ENCODE measurements at regions not wholly inside any gene's neighbourhood (a gene's known extent, or its start where the extent isn't known, plus 50 kb on each side); places are given as distances from the start of the nearest gene placed in this dataset.

- H3K4me3 ChIP-seq (ENCODE audit: low read depth, low read length) = no peak overlapping the region
- TF ChIP-seq CTCF (IDR thresholded peaks at IDR 0.05; ENCODE audit: low read depth, low read length, missing control alignments) = no peak
- DNase-seq (ENCODE audit: low read depth) = no peak
Measured at GRCh38 chr9:78397454-78397853, 100.5 kb downstream of the PSAT1 start.

GRCh38 chr9:78399153-78399552 lies 102.2 kb downstream of the PSAT1 start:
- H3K4me3 ChIP-seq (ENCODE audit: low read depth, low read length) = no peak overlapping the region
- no peak for TF ChIP-seq CTCF (IDR thresholded peaks at IDR 0.05; ENCODE audit: low read depth, low read length, missing control alignments)
- no peak for DNase-seq (ENCODE audit: low read depth)

- no peak overlapping the region for H3K4me3 ChIP-seq (ENCODE audit: low read depth, low read length)
- no peak for DNase-seq (ENCODE audit: low read depth)
- TF ChIP-seq CTCF (IDR thresholded peaks at IDR 0.05; ENCODE audit: low read depth, low read length, missing control alignments) = no peak
Measured at GRCh38 chr9:78400496-78400895, 103.6 kb downstream of the PSAT1 start.

GRCh38 chr9:78405461-78405860 lies 108.5 kb downstream of the PSAT1 start:
- DNase-seq (ENCODE audit: low read depth) = no peak
- H3K4me3 ChIP-seq (ENCODE audit: low read depth, low read length) = no peak overlapping the region
- TF ChIP-seq CTCF (IDR thresholded peaks at IDR 0.05; ENCODE audit: low read depth, low read length, missing control alignments) = no peak

GRCh38 chr9:78406146-78406545 lies 109.2 kb downstream of the PSAT1 start:
- no peak for DNase-seq (ENCODE audit: low read depth)
- no peak for TF ChIP-seq CTCF (IDR thresholded peaks at IDR 0.05; ENCODE audit: low read depth, low read length, missing control alignments)
- H3K4me3 ChIP-seq (ENCODE audit: low read depth, low read length) = no peak overlapping the region

GRCh38 chr9:78406933-78407332 lies 110.0 kb downstream of the PSAT1 start:
- no peak for TF ChIP-seq CTCF (IDR thresholded peaks at IDR 0.05; ENCODE audit: low read depth, low read length, missing control alignments)
- DNase-seq (ENCODE audit: low read depth) = no peak
- no peak overlapping the region for H3K4me3 ChIP-seq (ENCODE audit: low read depth, low read length)

GRCh38 chr9:78407636-78408312 lies 110.8 kb downstream of the PSAT1 start:
- H3K4me3 ChIP-seq (ENCODE audit: low read depth, low read length) = no peak overlapping the region
- TF ChIP-seq CTCF (IDR thresholded peaks at IDR 0.05; ENCODE audit: low read depth, low read length, missing control alignments) = no peak
- no peak for DNase-seq (ENCODE audit: low read depth)
